GM12878 (cell line): ENCODE measurements at regions not wholly inside any gene's neighbourhood (a gene's known extent, or its start where the extent isn't known, plus 50 kb on each side); places are given as distances from the start of the nearest gene placed in this dataset.

Source experiments
- BHLHE40 ChIP-seq, 2 experiments: fragments of 450-650 bp in 1 of 2; IDR thresholded peaks; 2 replicates each; pipeline ENCODE4 v1.6.1; 2011 to 2017; ENCODE audit warnings: low read depth in 2 of 2, borderline replicate concordance in 1 of 2, improper control_type of control experiment in 1 of 2, low read length in 1 of 2, mild to moderate bottlenecking in 1 of 2
- CEBPB ChIP-seq, 2 experiments: fragments of 150-350 bp in 1 of 2; IDR thresholded peaks; 2 replicates each; pipeline ENCODE4 v1.6.1; 2012 to 2014; ENCODE audit warnings: low read depth in 2 of 2, low read length in 2 of 2, borderline replicate concordance in 1 of 2, inconsistent platforms in 1 of 2
- EP300 ChIP-seq, 2 experiments: fragments of 150-350 bp in 1 of 2; IDR thresholded peaks; 2 replicates each; pipeline ENCODE4 v1.6.1; 2011 to 2012; ENCODE audit warnings: low read depth in 2 of 2, low read length in 2 of 2, borderline replicate concordance in 1 of 2, improper control_type of control experiment in 1 of 2, inconsistent platforms in 1 of 2; ENCODE audit not compliant: control insufficient read depth in 1 of 2
- FOXM1 ChIP-seq: IDR thresholded peaks from 2 replicates; pipeline ENCODE4 v1.6.1; 2012; ENCODE audit warnings: low read depth, mild to moderate bottlenecking, inconsistent platforms, low read length, moderate library complexity
- KDM1A ChIP-seq: fragments of 200-600 bp; sonication (generic); IDR thresholded peaks from 2 replicates; pipeline ENCODE4 v1.6.1; 2016; ENCODE audit warnings: borderline replicate concordance
- NR2C2 ChIP-seq: IDR thresholded peaks from 2 replicates; pipeline ENCODE4 v1.6.1; 2011; ENCODE audit warnings: borderline replicate concordance, low read depth; ENCODE audit not compliant: control insufficient read depth, insufficient read length
- POLR2AphosphoS5 ChIP-seq: IDR thresholded peaks from 2 replicates; pipeline ENCODE4 v1.6.1; 2011; ENCODE audit warnings: mild to moderate bottlenecking, low read length, inconsistent platforms
- RFX5 ChIP-seq: IDR thresholded peaks from 2 replicates; pipeline ENCODE4 v1.6.1; 2011; ENCODE audit warnings: low read depth, low read length, improper control_type of control experiment
- ZNF274 ChIP-seq: IDR thresholded peaks from one replicate; pipeline ENCODE4 v1.8.0; 2011; ENCODE audit not compliant: insufficient read length, insufficient read depth
- TF ChIP-seq, protein P1 (sequence below): IDR thresholded peaks from 2 replicates; pipeline ENCODE4 v1.6.1; 2012; ENCODE audit warnings: low read length, inconsistent platforms
- TF ChIP-seq, protein P2 (sequence below), 3 experiments: IDR thresholded peaks in 2 of 3; conservative IDR thresholded peaks in 1 of 3; 2 replicates each; pipeline ENCODE4 v1.5.1; 2011; ENCODE audit warnings: low read depth in 3 of 3, low read length in 3 of 3, mild to moderate bottlenecking in 3 of 3, control low read depth in 2 of 3, moderate library complexity in 2 of 3, inconsistent platforms in 1 of 3, mixed read lengths in 1 of 3; ENCODE audit not compliant: control insufficient read depth in 2 of 3, insufficient read depth in 1 of 3; ENCODE audit errors: extremely low read depth in 1 of 3
- TF ChIP-seq, protein P3 (sequence below): IDR thresholded peaks from 2 replicates; pipeline ENCODE4 v1.6.1; 2011; ENCODE audit warnings: low read depth, low read length, improper control_type of control experiment, borderline replicate concordance
- TF ChIP-seq, protein P4 (sequence below): IDR thresholded peaks from 2 replicates; pipeline ENCODE4 v1.6.1; 2012; ENCODE audit warnings: low read depth, low read length, improper control_type of control experiment

DNA sequence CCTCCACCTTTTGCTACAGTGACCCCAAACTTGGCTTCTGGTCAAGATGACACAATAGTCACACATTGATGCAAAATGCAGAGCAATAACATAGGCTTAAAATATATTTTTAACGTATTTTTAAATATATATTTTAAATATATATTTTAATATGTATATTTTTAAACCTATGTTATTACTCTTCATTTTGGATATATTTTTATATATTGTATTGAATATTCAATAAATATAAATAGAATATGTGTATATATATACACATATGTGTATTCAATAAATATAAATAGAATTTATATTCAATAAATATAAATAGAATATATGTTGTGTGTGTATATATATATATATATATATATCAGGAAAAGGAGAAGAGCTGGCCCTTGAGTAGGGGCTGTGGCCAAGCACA lies 115.6 kb downstream of the POU4F1 start:
- TF ChIP-seq POLR2AphosphoS5 (no peak), ZNF274 (no peak), FOXM1 (no peak), KDM1A (no peak), BHLHE40 (IDR thresholded peaks at IDR 0.05; ENCODE audit: borderline replicate concordance in 1 of 2, low read depth in 2 of 2, low read length in 1 of 2) (no peak), RFX5 (no peak), CEBPB (IDR thresholded peaks at IDR 0.05; ENCODE audit: borderline replicate concordance in 1 of 2, low read depth in 2 of 2, low read length in 2 of 2) (no peak), EP300 (IDR thresholded peaks at IDR 0.05; ENCODE audit: borderline replicate concordance in 1 of 2, control insufficient read depth in 1 of 2, low read depth in 2 of 2, low read length in 2 of 2) (no peak), NR2C2 (no peak)
- TF ChIP-seq, protein P1, sequence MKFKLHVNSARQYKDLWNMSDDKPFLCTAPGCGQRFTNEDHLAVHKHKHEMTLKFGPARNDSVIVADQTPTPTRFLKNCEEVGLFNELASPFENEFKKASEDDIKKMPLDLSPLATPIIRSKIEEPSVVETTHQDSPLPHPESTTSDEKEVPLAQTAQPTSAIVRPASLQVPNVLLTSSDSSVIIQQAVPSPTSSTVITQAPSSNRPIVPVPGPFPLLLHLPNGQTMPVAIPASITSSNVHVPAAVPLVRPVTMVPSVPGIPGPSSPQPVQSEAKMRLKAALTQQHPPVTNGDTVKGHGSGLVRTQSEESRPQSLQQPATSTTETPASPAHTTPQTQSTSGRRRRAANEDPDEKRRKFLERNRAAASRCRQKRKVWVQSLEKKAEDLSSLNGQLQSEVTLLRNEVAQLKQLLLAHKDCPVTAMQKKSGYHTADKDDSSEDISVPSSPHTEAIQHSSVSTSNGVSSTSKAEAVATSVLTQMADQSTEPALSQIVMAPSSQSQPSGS: no peak
- TF ChIP-seq, protein P2, sequence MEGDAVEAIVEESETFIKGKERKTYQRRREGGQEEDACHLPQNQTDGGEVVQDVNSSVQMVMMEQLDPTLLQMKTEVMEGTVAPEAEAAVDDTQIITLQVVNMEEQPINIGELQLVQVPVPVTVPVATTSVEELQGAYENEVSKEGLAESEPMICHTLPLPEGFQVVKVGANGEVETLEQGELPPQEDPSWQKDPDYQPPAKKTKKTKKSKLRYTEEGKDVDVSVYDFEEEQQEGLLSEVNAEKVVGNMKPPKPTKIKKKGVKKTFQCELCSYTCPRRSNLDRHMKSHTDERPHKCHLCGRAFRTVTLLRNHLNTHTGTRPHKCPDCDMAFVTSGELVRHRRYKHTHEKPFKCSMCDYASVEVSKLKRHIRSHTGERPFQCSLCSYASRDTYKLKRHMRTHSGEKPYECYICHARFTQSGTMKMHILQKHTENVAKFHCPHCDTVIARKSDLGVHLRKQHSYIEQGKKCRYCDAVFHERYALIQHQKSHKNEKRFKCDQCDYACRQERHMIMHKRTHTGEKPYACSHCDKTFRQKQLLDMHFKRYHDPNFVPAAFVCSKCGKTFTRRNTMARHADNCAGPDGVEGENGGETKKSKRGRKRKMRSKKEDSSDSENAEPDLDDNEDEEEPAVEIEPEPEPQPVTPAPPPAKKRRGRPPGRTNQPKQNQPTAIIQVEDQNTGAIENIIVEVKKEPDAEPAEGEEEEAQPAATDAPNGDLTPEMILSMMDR (IDR thresholded peaks at IDR 0.05 in 2 of 3, conservative IDR thresholded peaks at IDR 0.05 in 1 of 3; ENCODE audit: control insufficient read depth in 2 of 3, extremely low read depth in 1 of 3, insufficient read depth in 1 of 3, low read depth in 3 of 3, low read length in 3 of 3): no peak
- TF ChIP-seq, protein P3, sequence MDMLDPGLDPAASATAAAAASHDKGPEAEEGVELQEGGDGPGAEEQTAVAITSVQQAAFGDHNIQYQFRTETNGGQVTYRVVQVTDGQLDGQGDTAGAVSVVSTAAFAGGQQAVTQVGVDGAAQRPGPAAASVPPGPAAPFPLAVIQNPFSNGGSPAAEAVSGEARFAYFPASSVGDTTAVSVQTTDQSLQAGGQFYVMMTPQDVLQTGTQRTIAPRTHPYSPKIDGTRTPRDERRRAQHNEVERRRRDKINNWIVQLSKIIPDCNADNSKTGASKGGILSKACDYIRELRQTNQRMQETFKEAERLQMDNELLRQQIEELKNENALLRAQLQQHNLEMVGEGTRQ: no peak
- TF ChIP-seq, protein P4, sequence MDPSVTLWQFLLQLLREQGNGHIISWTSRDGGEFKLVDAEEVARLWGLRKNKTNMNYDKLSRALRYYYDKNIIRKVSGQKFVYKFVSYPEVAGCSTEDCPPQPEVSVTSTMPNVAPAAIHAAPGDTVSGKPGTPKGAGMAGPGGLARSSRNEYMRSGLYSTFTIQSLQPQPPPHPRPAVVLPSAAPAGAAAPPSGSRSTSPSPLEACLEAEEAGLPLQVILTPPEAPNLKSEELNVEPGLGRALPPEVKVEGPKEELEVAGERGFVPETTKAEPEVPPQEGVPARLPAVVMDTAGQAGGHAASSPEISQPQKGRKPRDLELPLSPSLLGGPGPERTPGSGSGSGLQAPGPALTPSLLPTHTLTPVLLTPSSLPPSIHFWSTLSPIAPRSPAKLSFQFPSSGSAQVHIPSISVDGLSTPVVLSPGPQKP: no peak
